NCI-H2107 treated with DMSO at 0.1 percent for 48 hours (cell line): ENCODE measurements at regions not wholly inside any gene's neighbourhood (a gene's known extent, or its start where the extent isn't known, plus 50 kb on each side); places are given as distances from the start of the nearest gene placed in this dataset.
A peak's percentile ranks its signal among the peaks of the same experiment; 100 is the strongest.
"Not testable (repeated sequence)": the region's sequence is repeated elsewhere in the genome, so short reads cannot be mapped to it uniquely, and the experiment has no call there.

Source experiments
- DNase-seq: peaks from one replicate; lab custom pipeline; 2025; ENCODE audit not compliant: unreplicated experiment; lab: John Stamatoyannopoulos, UW

DNA sequence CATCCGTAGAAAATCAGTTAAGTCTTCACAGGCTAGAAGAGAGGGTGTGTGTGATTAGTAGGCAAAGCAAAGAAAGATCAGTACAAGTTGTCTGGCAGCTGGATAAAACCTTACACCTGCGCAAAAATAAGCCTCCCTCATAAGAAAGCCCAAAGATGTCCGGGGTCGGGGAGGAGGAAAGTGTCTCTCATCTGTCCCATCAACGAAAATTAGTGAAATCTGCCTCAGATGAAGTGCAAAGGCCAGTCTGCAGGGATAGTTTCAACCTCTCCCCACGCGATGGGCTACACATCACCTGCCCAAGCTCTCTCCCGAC, 333.9 kb downstream of the SRGAP2C start:
- no peak for DNase-seq

- peak; percentile 86 for DNase-seq
Observed at GRCh38 chr1:121519042-121519755, 334.4 kb downstream of the SRGAP2C start.

GRCh38 chr1:121519756-121520286, 335.0 kb downstream of the SRGAP2C start:
- DNase-seq = not testable (repeated sequence)

GRCh38 chr1:121522061-121522759, 337.4 kb downstream of the SRGAP2C start:
- DNase-seq = no peak

DNA sequence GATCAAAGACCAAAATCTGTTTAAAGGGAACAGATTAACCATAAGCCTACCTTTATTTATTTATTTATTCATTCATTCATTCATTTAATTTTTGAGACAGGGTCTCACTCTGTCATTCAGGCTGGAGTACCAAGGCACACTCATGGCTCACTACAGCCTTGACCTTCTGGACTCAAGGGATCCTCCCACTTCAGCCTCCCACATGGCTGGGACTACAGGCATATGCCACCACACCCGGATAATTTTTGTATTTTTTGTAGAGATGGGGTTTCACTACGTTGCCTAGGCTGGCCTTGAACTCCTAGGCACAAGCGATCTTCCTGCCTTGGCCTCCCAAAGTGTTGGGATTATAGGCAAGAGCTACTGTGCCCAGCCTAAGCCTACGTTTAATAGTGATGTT, 338.3 kb downstream of the SRGAP2C start:
- DNase-seq = not testable (repeated sequence)

DNA sequence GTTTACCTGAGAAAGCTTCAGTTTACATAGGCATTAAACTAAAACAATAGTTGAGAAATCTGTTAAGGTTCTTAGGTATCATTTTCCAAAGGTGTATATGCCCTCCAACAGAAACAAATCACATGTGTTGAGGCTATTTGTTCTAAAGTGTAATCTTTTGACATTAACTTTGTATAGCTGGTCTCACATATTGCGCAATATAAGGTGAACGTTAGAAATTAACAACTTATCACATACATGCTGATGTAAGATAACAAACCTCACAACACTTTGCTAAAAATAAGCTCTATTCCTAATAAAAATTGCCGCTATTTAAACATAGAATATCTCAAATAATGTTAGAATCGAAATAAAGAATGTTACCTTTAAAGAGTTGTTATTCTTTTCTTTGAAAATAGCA, 340.6 kb downstream of the SRGAP2C start:
- DNase-seq = no peak

GRCh38 chr1:121528958-121529357, 344.2 kb downstream of the SRGAP2C start:
- not testable (repeated sequence) for DNase-seq

DNA sequence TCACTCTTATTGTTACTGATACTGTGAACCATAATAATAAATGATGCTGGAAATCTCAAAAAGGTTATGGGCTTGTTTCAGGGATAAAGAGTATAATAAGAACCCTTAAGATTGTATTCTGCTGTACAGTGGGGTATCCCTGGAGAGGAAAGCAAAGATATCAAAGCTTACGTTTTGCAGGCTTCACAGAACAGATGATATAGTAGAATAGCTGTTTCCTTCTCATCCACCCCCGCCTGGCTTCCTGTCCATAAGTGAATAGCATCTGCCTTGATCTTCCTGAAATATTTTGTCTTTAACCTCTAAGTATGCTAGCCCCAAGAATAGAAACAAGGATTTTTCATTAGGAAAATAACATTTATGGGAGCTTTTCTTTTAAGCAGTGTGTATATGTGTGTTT, 345.3 kb downstream of the SRGAP2C start:
- DNase-seq = not testable (repeated sequence)

GRCh38 chr1:121531747-121532146, 347.0 kb downstream of the SRGAP2C start:
- DNase-seq = not testable (repeated sequence)

GRCh38 chr1:121538148-121538547, 353.4 kb downstream of the SRGAP2C start:
- not testable (repeated sequence) for DNase-seq

DNA sequence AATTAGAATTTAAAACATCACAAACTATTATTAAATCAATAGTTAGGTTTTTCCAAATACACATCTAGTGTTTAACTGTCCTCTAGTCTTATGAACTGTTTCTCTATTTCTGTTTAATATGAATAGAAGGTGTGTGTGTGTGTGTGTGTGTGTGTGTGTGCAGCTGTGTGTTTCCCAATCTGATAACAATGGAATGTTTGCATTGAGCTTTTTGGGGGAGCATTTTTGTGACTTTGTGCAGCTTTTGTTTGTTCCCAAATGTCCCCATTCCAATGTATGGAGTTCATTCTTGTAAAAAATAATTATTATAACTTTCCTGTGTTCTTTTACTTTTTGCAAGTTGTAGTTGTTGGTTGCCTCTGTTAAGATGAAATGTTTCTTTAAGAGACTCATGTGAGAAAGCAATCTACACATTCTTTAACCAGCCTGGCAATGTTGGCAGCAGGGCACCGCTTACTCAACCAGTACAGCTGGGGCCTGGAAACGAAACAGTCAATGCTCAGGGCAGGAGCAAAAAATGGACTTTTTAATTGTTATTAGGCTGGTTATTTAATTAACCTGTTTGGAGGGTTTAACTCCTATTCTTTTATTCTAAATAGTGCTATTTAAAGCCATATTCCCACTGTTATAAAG, 354.3 kb downstream of the SRGAP2C start:
- DNase-seq = no peak

DNA sequence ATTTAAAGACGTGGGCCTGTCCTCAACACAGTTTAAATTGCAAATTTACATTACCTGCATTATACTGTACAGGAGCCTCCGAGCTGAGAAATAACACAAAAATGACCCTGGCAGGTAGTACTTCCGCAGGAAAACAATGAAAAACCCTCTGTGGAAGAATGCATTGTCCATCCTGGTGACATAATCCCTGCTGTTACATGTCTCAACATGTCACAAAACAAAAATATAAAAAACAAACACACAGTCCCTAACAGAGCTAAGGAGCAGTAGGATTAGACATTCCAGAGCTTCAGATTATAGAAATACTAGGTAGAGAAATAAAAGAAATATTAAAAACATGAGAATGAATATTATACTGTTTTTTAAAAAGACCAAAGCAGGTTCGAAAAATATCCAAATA, 359.2 kb downstream of the SRGAP2C start:
- not testable (repeated sequence) for DNase-seq

- no peak for DNase-seq
Observed at GRCh38 chr1:121544500-121544899, 359.7 kb downstream of the SRGAP2C start.

DNA sequence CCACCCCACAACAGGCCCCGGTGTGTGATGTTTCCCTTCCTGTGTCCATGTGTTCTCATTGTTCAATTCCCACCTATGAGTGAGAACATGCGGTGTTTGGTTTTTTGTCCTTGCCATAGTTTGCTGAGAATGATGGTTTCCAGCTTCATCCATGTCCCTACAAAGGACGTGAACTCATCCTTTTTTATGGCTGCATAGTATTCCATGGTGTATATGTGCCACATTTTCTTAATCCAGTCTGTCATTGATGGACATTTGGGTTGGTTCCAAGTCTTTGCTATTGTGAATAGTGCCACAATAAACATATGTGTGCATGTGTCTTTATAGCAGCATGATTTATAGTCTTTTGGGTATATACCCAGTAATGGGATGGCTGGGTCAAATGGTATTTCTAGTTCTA, 361.1 kb downstream of the SRGAP2C start:
- DNase-seq = not testable (repeated sequence)

DNA sequence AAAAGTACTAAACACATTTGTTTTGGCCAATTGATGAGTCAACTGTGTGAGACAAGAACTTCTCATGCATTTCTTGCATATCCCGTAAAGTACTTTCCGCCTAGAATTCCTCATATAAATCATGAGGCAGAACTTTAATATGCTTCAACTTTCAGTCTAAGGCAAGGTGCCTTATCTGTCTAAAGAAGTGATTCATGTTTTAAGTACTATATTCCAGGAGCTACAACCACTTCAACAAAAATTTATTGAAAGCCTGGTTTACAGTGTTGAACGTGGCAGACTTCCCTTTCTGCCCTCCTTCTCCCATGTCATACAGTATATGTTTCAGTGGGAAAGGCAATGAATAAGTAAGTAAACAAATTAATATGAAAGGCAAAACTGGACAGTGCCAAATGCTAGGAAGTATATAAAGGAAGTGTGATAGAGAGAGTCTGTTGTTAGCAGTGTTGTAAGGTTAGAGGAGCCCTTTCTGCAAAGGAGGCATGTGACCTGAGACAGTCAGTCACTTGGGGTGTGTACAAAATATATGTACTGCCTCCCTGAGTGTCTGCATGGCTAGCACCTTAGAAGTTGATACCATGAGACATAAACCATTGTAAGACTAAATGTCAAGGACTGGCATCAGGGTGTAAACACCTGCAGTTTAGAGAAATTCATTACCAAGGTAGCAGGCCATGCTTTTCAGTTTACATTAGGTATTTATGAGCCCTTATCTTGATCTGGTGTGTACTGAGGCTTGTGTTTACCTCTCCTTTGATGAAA, 362.2 kb downstream of the SRGAP2C start:
- DNase-seq = peak; percentile 3

DNA sequence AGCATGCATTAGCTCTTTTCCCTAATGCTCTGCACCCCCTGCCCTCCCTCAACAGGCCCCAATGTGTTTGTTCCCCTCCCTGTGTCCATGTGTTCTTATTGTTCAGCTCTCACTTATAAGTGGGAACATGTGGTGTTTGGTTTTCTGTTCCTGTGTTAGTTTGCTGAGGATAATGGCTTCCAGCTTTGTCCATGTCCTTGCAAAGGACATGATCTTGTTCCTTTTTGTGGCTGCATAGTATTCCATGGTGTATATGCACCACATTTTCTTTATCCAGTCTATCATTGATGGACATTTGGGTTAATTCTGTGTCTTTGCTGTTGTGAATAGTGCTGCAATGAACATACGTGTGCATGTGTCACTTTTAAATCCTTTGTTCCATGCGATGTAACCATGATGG, 363.0 kb downstream of the SRGAP2C start:
- DNase-seq = not testable (repeated sequence)

- DNase-seq = not testable (repeated sequence)
Observed at GRCh38 chr1:121550817-121551216, 366.0 kb downstream of the SRGAP2C start.

- DNase-seq = not testable (repeated sequence)
Observed at GRCh38 chr1:121551491-121551890, 366.7 kb downstream of the SRGAP2C start.

DNA sequence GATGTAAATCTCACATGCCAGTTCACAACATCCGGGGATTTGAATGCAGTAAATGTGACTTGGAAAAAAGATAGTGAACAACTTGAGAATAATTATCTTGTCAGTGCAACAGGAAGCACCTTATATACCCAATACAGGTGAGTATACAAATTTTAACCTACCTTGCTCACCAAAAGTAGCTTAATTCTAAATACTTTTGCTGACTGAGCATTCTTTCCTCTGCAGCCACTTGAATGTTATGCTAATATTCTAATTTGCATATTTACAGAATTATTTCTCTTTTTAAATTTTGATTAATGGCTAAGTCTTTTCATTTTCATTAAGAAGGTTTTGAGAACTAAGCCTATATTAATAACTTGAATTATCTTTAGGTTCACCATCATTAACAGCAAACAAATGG, 371.8 kb downstream of the SRGAP2C start:
- not testable (repeated sequence) for DNase-seq

DNA sequence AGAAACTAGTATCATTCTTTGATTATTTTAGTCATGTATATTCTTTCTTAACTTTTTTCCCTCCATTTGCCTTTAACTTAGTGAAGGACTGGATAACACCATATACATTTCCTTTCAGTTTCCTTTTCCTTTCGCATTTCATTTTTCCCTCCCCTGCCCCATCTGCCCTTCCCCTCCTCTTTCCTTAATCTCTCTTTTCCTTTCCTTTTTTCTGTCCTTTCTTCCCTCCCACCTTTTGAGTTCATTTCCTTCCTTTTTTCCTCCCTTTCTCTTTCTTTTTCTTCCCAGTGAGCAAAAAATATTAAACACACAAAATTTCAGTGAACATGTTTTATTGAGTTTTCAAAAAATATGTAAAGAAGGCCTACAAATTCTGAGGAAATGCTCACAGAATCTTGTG, 373.3 kb downstream of the SRGAP2C start:
- DNase-seq = not testable (repeated sequence)

DNA sequence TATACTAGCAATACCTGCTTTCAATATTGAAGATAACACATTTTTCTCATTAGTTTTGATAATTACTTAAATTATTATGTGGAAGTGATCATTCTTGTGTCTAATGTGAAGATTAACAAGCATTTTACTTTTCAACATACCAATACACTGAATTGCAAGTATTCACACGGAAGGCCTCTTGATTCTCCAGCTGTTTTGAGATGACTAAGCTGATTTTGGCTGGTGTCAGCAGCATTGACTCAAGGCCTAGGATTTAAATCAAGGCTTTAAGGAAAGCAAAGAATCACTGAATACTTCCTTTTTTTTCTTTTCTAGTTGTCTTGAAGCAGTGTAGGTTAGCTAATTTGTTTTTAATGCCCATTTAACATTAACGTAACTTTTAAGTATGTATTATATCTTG, 373.7 kb downstream of the SRGAP2C start:
- no peak for DNase-seq
